Parathyroid adenoma (tissue), 2 donors: ENCODE measurements at regions not wholly inside any gene's neighbourhood (a gene's known extent, or its start where the extent isn't known, plus 50 kb on each side); places are given as distances from the start of the nearest gene placed in this dataset.

ENCODE experiments used
- H2AFZ ChIP-seq: fragments of 300-600 bp; sonication (generic); one replicate; pipeline ENCODE4 v1.7.0; 2017; ENCODE audit warnings: antibody characterized with exemption, mild to moderate bottlenecking
- H3K27ac ChIP-seq: fragments of 300-600 bp; sonication (generic); one replicate; pipeline ENCODE4 v1.7.0; 2017
- H3K27me3 ChIP-seq: fragments of 300-600 bp; sonication (generic); one replicate; pipeline ENCODE4 v1.7.0; 2017; ENCODE audit warnings: low read length; ENCODE audit not compliant: control insufficient read depth, insufficient read depth
- H3K36me3 ChIP-seq: fragments of 300-600 bp; sonication (generic); one replicate; pipeline ENCODE4 v1.7.0; 2017; ENCODE audit warnings: low read length; ENCODE audit not compliant: control insufficient read depth, insufficient read depth
- H3K4me1 ChIP-seq: fragments of 300-600 bp; sonication (generic); one replicate; pipeline ENCODE4 v1.7.0; 2017; ENCODE audit warnings: control low read depth
- H3K4me2 ChIP-seq: fragments of 300-600 bp; sonication (generic); one replicate; pipeline ENCODE4 v1.7.0; 2017; ENCODE audit warnings: low read length
- H3K4me3 ChIP-seq: fragments of 300-600 bp; sonication (generic); one replicate; pipeline ENCODE4 v1.7.0; 2017; ENCODE audit warnings: low read depth, low read length
- H3K79me2 ChIP-seq: fragments of 300-600 bp; sonication (generic); one replicate; pipeline ENCODE4 v1.7.0; 2017; ENCODE audit warnings: control low read depth
- H3K9ac ChIP-seq: fragments of 300-600 bp; sonication (generic); one replicate; pipeline ENCODE4 v1.7.0; 2017; ENCODE audit warnings: mild to moderate bottlenecking
- H3K9me3 ChIP-seq: fragments of 300-600 bp; sonication (generic); one replicate; pipeline ENCODE4 v1.7.0; 2017; ENCODE audit warnings: low read length; ENCODE audit not compliant: control insufficient read depth
- TF ChIP-seq, protein P1 (sequence below): fragments of 300-600 bp; sonication (generic); IDR thresholded peaks from one replicate; pipeline ENCODE4 v1.7.0; 2017; ENCODE audit warnings: antibody characterized with exemption, mild to moderate bottlenecking
- donor health status: primary hyperparathyroidism.

DNA sequence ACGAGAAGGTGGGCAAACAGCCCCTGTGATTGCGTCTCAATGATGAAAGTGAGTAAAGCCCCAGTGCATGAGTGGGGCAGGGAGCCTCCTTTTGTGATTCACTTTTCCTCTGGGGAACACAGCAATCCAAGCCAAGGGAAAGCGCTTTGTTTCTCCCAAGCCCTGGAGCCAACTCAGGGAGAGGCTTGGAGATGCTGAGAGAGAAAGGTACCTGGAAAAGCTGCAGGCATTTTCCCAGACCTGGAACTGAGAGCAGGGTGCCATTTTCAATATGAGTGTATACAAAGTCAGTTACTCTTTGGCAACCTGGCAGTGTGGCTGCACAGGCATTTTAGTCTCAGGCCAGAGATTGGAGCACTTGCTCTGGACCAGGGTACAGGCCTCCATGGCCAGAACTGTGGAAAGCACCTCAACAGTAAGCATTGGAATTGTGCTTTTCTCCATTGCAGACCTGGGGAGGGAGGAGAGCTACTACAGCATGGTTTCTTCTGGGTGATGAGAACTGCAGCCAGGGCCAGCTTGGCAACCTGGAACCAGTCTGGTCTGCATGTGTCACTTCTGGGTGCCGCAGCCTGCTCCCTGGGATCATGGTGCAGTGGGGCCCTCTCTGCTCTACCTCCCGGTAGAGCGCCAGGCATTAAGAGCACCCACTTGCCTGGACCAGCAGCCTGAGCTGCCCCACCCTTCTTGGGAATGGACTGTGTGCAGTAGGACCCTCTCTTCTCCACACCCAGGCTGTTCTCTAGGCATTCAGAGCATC lies 89.0 kb upstream of the CDH5 start:
- no peak overlapping the region for H3K4me2 ChIP-seq
- no peak overlapping the region for H3K9ac ChIP-seq
- no peak overlapping the region for H2AFZ ChIP-seq
- no peaks in the 10 kb centered on the region for H3K4me1 ChIP-seq
- H3K36me3 ChIP-seq = no peaks in the 10 kb centered on the region
- H3K27me3 ChIP-seq = no peaks in the 10 kb centered on the region
- no peaks in the 10 kb centered on the region for H3K9me3 ChIP-seq
- no peak overlapping the region for H3K4me3 ChIP-seq
- TF ChIP-seq, protein P1, sequence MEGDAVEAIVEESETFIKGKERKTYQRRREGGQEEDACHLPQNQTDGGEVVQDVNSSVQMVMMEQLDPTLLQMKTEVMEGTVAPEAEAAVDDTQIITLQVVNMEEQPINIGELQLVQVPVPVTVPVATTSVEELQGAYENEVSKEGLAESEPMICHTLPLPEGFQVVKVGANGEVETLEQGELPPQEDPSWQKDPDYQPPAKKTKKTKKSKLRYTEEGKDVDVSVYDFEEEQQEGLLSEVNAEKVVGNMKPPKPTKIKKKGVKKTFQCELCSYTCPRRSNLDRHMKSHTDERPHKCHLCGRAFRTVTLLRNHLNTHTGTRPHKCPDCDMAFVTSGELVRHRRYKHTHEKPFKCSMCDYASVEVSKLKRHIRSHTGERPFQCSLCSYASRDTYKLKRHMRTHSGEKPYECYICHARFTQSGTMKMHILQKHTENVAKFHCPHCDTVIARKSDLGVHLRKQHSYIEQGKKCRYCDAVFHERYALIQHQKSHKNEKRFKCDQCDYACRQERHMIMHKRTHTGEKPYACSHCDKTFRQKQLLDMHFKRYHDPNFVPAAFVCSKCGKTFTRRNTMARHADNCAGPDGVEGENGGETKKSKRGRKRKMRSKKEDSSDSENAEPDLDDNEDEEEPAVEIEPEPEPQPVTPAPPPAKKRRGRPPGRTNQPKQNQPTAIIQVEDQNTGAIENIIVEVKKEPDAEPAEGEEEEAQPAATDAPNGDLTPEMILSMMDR = no peak
- H3K27ac ChIP-seq = no peak overlapping the region
- H3K79me2 ChIP-seq = no peaks in the 10 kb centered on the region

DNA sequence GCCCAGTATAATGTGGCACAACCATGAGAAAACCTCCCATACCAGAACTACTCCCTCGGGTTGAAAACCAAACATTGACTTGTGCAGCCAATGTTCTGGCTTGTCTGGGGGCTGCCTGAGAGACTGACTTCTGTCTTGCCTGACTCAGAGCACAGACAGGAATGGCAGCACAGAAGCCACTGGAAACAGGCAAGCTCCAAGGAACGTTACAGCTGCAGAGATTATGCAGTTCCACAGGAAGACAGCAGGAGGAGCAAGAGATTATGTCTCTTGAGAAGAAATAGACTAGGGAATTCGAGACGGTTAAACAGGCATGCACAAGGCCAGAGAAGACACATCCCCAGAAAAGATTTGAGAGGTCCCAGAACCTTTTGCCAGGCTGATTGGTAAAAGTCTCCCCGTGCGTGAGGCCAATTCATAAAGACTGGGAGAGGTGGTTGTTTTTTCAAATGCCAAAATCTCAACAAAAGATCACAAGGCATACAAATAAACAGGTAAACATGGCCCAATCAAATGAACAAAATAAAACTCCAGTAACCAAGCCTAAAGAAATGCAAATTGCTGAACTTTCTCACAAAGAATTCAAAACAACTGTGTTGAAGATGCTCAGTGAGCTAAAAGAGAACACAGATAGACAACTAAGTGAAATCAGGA lies 90.6 kb upstream of the CDH5 start:
- Histone ChIP-seq H3K36me3 (no peaks in the 10 kb centered on the region), H3K9ac (no peak overlapping the region), H3K27ac (no peak overlapping the region), H3K4me3 (no peak overlapping the region), H3K9me3 (no peaks in the 10 kb centered on the region), H3K27me3 (no peaks in the 10 kb centered on the region), H3K4me1 (no peaks in the 10 kb centered on the region), H2AFZ (no peak overlapping the region), H3K79me2 (no peaks in the 10 kb centered on the region), H3K4me2 (no peak overlapping the region)
- TF ChIP-seq, protein P1 = peak; percentile 64

DNA sequence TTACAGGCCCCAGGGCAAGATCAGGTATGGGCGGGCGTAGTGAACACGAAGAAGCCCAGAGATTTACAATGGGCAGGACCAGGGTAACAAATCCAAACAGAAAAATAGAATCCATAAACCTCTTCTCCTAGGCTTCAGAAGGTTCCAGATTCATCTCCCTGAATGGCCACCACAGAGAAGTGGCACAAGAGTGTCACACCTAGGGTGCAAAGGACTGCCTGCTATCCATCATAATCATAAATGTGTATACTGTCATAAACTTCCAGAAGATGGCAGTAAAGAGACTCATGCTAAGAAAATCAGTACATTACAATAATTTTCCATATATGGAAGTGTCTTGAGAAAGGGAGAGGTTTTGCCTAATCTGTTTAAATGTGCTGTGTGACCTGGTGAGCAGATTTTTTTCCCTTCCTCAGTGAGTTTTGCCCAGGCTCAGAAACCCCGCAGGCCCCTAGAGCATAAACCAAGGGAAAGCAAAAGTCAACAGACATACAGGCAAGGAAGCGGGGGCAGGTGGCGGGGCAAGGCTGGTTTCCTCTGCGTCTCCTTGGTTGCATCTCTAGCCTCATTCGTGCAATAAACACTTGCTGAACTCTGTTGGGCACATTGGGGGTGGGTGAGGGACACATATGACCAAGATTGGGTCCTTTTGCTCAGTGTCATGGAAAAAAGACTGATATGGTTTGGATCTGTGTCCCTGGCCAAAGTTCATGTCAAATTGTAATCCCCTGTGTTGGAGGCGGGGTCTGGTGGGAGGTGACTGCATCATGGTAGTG lies 92.0 kb upstream of the CDH5 start:
- TF ChIP-seq, protein P1 = peak; percentile 41
- no peak overlapping the region for H3K4me2 ChIP-seq
- H3K27ac ChIP-seq = no peak overlapping the region
- no peaks in the 10 kb centered on the region for H3K79me2 ChIP-seq
- H3K9ac ChIP-seq = no peak overlapping the region
- no peak overlapping the region for H2AFZ ChIP-seq
- no peak overlapping the region for H3K4me3 ChIP-seq
- H3K4me1 ChIP-seq = no peaks in the 10 kb centered on the region
- no peaks in the 10 kb centered on the region for H3K36me3 ChIP-seq
- H3K27me3 ChIP-seq = no peaks in the 10 kb centered on the region
- H3K9me3 ChIP-seq = no peaks in the 10 kb centered on the region

DNA sequence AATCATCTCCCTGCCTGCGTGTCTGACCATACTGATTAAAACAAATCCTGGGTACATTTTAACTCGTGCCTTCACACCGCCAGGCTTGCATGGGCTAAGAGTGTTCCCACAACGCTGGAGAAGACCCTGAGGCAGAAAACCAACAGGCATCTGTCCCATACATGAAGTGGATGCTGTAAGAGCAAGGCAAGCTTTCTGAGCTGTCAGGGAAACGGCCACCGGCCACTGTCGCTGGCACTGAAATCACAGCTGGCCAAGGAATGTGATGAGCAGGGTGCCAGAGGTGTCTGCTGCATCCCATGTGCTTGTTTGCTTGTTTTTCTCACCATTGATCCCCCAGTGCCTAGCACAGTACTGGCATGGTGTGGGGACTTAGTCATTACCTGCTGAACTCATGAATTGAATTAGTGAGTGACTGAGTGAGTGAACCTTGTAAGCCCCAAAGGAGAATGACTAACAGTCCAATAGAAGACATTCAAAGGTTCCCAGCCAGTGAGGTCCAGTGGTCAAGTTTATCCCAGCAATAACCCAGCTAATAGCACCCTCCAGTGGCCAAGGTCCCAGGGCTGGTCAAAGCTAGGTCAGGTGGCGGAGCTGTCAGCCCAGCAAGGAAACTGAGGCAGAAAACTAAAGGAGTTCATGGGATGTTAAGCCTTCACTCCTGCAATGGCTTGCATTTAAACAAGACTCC lies 92.7 kb upstream of the CDH5 start:
- Histone ChIP-seq H3K79me2 (no peaks in the 10 kb centered on the region), H3K27ac (no peak overlapping the region), H3K9me3 (no peaks in the 10 kb centered on the region), H2AFZ (no peak overlapping the region), H3K4me3 (no peak overlapping the region), H3K9ac (no peak overlapping the region), H3K36me3 (no peaks in the 10 kb centered on the region), H3K27me3 (no peaks in the 10 kb centered on the region), H3K4me2 (no peak overlapping the region), H3K4me1 (no peaks in the 10 kb centered on the region)
- TF ChIP-seq, protein P1 = no peak
